NCI-H1092 (cell line): ENCODE measurements at regions not wholly inside any gene's neighbourhood (a gene's known extent, or its start where the extent isn't known, plus 50 kb on each side); places are given as distances from the start of the nearest gene placed in this dataset.
"Not testable (repeated sequence)": the region's sequence is repeated elsewhere in the genome, so short reads cannot be mapped to it uniquely, and the experiment has no call there.

ENCODE experiments used
- DNase-seq: peaks from one replicate; lab custom pipeline; 2025; lab: John Stamatoyannopoulos, UW

- DNase-seq = not testable (repeated sequence)
Observed at GRCh38 chr1:83386946-83387345, 612.0 kb downstream of the TTLL7 start.

- DNase-seq = not testable (repeated sequence)
Observed at GRCh38 chr1:83383107-83383506, 615.8 kb downstream of the TTLL7 start.

GRCh38 chr1:83373018-83373417 lies 625.9 kb downstream of the TTLL7 start:
- not testable (repeated sequence) for DNase-seq

DNA sequence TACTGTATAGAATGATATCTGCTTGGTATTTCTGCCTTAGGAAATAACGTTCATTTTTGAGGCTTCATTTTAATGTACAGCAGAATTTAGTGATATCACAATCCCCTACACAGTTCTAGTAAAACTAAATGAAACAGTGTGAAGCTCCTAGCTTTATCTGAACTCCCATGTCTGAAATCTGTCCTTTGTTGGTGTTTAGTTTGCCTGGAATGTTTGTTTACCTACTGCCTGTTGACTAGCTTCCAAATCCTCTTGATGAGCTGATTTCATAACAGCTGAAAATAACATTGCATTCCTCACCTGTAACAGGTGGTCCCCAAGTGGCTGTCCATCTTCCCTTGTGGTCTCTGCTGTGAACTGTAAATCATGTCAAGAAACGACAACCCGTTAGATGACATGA lies 629.1 kb downstream of the TTLL7 start:
- not testable (repeated sequence) for DNase-seq

GRCh38 chr1:83365320-83365719 lies 633.6 kb downstream of the TTLL7 start:
- not testable (repeated sequence) for DNase-seq

GRCh38 chr1:83345375-83345774 lies 653.6 kb downstream of the TTLL7 start:
- DNase-seq = not testable (repeated sequence)

DNA sequence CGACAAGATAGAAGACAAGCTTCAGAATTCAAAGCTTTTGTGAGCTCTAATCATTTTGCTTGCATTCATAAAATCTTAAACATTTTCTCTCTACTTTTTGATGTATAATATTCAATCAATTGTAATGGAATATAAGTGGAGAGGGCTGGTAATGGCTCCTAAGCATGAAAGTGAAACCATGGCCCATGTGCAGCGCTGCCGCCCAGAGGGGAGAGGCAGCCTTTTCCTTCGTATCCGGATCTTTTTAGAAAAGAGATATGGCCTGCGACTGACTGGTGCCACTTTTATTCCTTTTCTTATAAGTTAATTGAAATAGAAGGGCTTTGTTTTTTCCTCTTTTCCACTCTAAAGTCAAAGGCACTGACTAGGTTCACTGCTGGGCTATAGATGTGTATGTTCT lies 655.2 kb downstream of the TTLL7 start:
- not testable (repeated sequence) for DNase-seq

DNA sequence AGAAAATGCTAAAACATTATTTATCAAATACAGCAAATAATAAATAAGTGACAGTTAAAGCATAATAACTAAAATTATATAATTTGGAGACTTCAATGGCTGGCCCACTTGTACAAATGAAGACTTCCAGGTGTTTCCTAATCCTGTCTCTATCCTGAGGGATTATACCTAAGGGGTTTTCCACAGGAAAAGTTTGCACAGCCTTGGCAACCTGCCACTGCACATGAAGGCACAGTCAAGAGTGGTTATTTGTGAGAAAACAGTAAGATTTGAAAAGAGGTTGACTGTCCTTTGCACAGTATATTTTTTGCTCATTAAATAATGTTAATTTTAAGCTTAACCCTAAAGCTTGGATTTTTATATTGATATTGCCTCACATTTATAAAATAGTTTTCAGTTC lies 655.9 kb downstream of the TTLL7 start:
- DNase-seq = not testable (repeated sequence)

DNA sequence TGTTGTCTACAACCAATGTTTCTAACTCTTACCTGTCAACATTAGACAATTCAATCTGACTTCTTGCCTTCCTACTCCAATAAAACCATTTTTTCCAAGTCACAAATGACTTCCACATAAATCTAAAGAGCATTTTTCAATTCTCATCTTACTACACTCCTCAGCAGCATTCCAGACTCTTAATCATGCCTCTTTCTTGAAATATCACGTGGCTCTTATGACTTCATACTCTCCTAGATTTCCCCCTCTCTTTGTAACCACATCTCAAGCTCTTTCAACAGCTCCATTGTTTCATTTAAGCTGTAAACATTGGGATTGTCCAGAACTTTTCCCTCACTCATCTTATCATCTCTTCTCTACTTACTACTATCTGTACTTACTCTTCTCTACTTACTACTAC lies 666.6 kb downstream of the TTLL7 start:
- DNase-seq = not testable (repeated sequence)

DNA sequence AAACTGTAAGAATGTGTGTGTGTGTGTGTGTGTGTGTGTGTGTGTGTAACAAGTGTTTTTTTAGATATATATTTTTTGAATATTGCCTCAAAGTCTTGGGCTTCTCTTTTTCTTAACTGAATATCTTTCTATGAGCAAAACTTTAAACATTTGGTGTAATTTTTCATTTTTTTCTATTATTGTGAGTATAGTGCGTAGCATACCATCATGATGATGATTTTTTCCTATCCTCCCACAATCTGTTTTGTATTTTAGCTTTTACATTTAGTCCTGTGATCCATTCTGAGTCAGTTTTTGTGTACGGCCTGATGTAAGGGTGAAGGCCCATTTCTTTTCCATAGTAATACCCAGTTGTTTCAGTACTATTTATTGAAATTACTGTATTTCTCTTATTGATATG lies 680.6 kb downstream of the TTLL7 start:
- no peak for DNase-seq

- not testable (repeated sequence) for DNase-seq
Observed at GRCh38 chr1:83315446-83315845, 683.5 kb downstream of the TTLL7 start.

DNA sequence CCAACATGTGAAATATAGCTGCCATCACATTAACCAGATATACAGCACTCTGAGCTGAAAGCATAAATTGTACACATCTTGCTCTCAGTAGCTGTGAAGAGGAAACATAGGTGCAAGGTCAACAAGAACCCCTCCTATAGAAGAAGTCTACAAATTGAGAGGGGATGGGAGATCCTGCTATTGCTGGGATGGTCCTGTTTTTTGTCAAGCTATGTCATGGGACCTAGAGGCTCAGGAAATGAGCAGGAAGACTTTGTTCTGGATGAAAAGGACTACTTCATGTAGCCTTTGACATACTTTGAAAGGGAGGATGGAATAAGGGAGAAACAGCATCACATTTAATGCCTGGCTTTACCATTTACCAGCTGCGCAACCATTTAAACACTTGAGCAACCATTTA lies 688.8 kb downstream of the TTLL7 start:
- not testable (repeated sequence) for DNase-seq

DNA sequence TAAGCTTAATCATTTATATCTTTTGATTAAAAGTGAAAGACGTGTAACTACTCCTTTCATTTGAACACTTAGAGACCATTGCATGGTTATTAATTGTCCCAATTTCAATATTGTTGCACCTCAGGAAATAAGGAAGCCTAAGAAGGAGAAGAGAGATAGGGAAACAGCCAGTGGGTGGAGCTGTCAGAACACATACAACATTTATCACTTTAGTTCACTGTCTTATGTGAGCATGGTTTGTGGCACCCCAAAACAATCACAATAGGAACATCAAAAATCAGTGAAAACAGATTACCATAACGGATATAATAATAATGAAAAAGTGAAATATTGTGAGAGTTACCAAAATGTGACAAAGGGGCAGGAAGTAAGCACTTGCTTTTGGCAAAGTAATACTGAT lies 689.9 kb downstream of the TTLL7 start:
- DNase-seq = not testable (repeated sequence)

- not testable (repeated sequence) for DNase-seq
Observed at GRCh38 chr1:83306811-83307210, 692.1 kb downstream of the TTLL7 start.

GRCh38 chr1:83295594-83295993 lies 703.3 kb downstream of the TTLL7 start:
- not testable (repeated sequence) for DNase-seq

DNA sequence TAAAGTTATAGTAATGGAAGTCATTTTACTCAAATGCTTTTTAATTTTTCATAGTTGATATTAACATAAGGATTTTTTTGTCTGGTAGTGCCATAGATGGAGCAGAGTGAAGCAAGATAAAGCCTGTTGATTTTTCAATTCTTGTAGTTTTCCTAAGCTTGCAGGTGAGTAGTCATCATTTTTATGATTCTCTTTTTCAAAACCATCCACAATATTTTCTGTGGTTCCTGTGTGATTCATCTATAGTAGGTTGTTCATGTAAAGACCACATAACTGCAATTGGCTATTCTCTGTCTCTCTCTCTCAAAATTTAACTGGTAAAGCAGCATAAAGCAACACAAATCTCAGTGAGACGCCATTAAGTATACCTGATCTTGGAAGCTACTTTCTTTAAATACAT lies 711.5 kb downstream of the TTLL7 start:
- DNase-seq = not testable (repeated sequence)

DNA sequence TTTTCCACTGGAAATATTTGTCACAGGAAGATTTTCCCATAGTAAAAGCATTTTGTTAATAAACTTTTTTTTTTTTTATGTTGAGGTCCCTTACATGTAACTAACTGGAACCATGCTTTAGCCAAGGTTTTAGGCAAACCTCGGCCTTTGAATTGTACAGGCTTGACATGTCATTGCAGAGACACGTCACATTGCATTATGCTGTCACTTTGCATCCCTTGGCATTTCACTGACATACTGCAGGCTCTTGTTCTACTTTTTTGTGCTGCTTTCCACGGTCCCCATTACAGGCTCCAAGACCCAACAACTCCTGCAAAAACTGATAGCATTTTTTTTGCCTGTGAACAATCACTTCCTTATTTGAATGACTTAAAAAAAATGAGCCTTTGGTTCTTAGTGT lies 724.3 kb downstream of the TTLL7 start:
- DNase-seq = not testable (repeated sequence)

GRCh38 chr1:83272484-83272883 lies 726.4 kb downstream of the TTLL7 start:
- not testable (repeated sequence) for DNase-seq

- DNase-seq = not testable (repeated sequence)
Observed at GRCh38 chr1:83271834-83272233, 727.1 kb downstream of the TTLL7 start.

- DNase-seq = not testable (repeated sequence)
Observed at GRCh38 chr1:83270801-83271200, 728.1 kb downstream of the TTLL7 start.

GRCh38 chr1:83263808-83264207 lies 735.1 kb downstream of the TTLL7 start:
- not testable (repeated sequence) for DNase-seq

DNA sequence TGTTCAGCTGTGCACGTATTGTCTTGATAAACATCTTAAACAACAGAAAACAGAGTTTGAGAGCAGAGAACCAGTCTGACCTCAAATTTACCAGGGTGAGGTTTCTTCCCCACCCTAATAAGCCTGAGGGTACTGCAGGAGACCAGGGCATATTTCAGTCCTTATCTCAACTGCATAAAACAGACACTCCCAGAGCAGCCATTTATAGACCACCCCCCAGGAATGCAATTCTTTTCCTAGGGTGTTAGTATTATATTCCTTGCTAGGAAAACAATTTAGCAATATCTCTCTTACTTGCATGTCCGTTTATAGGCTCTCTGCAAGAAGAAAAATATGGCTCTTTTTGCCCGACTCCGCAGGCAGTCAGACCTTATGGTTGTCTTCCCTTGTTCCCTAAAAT lies 747.2 kb downstream of the TTLL7 start:
- not testable (repeated sequence) for DNase-seq

DNA sequence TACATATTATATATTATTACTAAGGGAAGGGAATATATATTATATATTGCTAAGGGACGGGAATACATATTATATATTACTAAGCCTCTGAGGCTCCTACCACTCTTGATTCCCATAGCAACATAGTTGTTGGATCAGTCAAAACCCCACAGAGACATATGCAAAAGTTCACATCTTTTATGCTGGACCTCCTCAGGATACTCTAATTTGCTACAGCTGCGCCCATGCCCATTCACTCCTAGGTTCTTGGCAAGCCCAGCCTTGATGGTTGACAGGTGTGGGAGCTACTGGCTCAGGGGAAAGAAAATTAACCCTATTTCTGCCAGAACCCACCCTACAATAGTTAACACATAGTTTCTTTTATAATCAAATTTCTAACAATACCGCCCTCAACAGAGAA lies 752.2 kb downstream of the TTLL7 start:
- peak; percentile 45 for DNase-seq

GRCh38 chr1:83244832-83245231 lies 754.1 kb downstream of the TTLL7 start:
- DNase-seq = not testable (repeated sequence)

- not testable (repeated sequence) for DNase-seq
Observed at GRCh38 chr1:83239568-83239967, 759.4 kb downstream of the TTLL7 start.
